SHP77 (cell line): ENCODE measurements at regions not wholly inside any gene's neighbourhood (a gene's known extent, or its start where the extent isn't known, plus 50 kb on each side); places are given as distances from the start of the nearest gene placed in this dataset.

Source experiments
- DNase-seq, 2 experiments: peaks; one replicate each; lab custom pipeline; 2025; lab: John Stamatoyannopoulos, UW

DNA sequence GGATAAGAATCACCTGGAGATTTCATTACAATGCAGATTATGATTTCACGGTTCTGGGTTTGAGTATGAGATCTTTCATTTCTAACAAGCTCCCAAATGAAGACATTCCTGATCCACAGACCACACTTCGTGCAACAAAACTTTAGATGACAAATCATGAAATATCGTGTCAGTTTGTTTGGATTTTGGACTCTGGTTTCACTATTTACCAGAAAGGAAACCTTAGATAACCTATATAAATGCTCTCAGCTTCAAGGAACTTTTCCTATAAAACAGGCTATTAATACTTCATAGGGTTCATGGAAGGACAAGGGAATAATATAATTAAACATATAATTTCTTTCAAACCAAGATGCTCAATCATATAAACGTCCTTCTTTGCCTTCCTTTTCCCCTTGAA, 930.5 kb upstream of the SLC10A2 start:
- no peak for DNase-seq

DNA sequence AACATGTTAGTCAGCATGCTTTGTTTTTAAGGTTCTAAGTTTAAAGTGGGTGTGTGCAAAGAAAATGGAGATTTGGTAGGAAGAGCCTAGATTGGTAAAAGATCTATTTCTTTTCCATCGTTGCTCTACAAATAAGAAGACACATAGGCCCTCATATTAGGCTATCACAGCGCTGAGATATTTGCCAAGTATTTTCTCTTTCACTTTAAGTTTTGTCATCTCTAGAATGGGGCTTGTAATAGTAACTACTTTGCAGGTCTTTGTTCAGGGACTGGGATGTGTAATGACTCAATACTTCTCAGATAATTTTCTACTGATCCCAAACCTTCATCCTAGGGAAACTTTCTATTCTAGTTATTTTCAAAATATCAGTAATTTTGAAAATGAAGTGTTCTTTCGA, 917.7 kb upstream of the SLC10A2 start:
- DNase-seq = no peak

DNA sequence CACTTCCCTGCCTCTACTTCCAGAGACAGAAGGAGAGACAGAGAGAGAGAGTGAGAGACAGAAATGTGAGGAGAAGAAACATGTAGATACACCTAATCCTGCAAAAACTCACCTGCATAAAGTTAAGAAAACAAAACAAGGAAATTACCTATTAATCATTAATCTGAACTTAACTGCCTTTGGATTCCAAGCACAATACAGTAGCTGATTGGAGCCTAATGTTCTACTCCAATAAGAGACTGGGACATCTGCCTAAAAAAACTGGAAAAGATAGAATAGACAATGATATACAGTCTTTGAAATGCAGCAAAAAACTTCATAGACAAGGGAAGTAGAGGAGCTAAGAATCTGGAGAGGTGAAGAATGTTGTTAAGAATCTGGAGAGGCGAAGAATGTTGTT, 910.2 kb upstream of the SLC10A2 start:
- DNase-seq = no peak

DNA sequence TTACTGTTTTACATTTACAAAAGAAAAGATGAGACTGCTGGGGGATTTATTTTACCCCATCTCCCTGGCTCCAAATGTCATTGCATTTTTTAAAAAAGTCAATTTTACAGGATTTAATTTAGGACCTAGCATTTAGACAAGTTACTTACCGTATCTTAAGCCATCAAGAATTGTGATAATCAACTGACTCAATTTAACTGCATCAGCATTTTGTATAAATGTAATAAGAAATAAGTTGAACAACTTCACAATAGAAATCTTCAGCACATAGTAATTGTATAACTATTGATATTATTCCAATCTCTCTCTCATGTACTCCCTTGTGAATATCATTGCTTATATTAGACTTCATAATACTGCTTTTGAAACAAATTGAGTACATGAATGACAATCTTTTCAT, 907.5 kb upstream of the SLC10A2 start:
- no peak for DNase-seq

DNA sequence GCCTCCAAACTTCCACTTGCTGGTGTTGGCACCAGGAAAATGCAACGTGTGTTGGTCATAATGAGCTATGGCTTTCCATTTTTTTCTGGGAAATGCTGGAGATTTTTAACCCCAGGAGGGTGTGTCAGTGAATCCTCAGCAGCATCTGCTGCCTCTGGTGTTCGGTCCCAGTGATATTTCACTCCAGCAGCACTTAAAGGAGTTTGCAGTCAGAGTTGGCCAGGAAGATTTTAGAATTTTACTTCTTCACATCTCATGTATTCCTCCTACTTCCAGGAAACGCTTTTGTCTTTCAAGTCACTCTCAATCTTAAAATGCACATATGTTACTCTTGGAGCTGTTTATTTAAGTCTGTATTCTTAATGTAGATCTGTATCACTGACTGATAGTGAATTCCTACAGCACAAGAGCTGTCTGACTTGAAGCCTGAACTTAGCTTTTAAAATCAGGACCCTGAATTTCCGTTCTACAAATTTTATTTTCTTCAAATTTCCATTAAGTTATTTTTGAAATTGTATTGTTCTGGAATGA, 903.4 kb upstream of the SLC10A2 start:
- DNase-seq = no peak

DNA sequence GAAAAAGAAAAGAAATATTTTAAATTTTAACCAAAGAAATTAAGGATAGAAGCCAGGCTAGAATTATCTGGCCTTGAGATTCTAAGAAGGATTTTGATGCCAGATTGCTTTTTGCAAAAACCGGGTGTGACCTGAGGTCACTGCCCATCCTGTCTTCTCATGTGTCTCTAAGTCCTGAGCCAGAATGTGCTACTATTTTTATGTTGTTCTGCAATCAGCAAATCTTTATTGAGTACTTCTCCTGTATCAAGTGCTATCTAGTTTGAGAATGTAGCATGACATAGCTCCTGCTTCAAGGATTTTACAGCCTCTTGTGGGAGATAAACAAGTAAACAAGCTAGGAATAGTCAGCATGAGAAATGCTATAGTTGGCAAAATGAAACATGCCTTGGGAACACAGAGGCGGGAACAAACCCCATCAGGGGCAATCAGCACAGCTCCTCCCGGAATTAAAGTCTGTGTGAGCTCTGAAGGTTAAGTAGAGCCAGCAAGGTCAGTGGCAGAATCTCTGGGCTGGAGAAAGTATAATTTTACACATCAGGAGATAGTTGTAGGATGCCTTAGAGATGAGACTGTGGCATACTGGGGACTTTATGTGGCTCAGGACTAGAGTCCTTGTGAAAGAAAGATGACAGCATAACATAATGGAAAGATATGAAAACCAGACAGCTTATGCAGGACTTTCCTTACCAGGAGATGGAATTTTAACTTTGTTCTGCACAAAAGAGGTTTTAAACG, 899.5 kb upstream of the SLC10A2 start:
- no peak for DNase-seq

DNA sequence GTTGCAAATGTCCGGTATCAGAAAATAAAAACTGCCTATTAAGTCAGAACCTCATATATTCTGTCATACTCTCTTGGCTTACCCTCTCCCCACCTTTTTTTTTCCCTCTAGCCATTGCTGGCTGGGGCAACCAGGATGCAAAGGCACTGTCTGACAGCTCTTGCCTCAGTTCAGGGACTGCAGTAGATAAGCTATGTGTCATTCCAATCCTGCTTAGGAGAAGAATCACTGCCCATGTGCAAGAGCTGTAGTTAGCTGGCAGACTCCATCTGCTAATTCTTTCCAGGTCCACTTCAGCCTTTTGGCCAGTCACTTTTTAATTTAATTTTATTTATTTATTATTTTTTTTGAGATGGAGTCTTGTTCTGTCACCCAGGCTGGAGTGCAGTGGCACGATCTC, 895.6 kb upstream of the SLC10A2 start:
- no peak for DNase-seq

DNA sequence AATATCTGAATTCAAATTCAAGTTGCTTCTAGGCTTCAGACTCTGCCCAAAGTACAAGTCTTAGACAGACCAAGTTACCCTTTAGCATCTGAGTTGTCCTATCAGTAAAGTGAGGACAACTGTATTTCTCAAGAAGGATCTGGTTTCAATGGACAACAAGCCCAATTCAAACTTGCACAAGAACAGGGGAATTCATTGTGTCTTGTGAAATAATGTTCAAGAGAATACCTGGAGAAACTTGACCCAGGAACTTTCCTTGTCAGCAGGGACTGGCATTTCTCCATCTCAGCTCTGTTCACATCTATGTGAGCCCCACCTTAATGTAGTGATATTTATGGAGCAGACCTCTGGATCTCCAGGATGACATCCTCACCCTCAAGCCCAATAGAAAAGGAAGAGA, 894.9 kb upstream of the SLC10A2 start:
- DNase-seq = no peak

DNA sequence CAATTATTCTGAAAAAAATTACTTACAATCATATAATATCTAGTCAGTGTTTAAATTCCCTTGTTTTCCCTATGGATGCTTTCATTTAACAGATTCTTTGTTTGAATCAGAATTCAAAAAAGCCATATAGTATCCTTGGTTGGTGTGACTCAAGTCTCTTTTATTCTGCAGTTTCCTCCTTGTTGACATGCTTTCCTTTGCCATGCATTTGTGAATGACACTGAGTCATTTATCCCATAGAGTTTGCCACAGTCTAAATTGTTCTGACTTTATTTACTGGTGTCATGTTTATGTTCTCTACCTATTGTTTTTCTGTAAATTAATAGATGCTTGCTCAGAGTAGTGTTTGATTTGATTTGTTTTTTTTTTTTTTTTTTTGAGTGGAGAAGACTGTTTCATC, 893.8 kb upstream of the SLC10A2 start:
- DNase-seq = no peak

DNA sequence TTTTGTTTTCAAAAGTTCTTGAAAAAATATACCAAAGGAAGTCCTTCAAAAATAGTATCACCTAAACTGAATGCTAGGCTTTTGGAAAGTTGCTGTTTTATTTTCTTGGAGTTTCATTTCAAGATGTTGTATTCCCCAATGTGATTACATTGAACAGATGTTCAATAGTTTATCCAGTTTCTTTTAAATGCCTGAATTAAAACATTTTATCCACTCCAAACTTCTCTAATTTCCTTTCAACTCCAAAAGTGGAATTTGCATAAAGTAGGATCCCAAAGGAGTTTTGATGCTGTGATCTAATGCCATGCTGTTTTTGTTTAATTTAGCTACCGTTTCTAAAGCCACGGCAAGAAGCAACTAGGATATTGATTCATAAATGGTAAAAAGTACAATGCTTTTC, 892.5 kb upstream of the SLC10A2 start:
- DNase-seq = no peak

DNA sequence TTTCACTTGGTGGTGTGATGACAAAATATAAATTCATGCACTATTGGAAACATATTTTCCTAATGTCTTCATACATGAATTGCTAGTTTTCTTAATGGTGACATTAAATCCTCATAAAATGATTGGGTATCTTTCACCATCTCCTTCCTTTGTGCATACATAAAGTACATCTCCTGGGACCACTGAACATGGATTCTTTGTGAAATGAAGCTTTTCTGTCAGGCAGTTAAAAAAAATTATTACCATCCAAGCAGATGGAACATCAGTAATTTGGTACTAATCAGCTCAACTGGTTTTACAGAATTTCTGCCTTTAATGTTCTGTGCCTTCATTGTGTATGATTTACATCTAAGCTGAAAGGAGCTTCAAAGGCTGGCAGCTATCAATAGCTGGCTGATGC, 891.7 kb upstream of the SLC10A2 start:
- no peak for DNase-seq

DNA sequence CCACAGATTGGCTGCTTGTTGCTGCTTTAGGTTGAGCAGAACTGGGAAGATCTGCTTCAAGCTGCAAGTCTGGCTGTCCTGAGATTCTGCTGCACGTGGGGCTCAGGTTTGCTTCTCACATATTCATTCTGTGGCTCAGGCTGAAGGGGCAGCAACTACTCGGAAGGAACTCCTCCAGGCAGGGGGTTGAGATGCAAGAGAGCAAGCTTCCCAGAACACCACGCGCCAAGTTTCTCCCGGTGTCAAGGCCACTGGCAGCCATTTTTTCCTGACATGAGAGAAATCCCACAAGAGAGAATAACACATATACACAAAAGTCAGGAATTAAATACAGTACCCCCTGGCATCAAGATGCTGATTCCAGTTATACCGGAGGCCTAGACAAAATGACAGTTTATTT, 887.6 kb upstream of the SLC10A2 start:
- DNase-seq = no peak

DNA sequence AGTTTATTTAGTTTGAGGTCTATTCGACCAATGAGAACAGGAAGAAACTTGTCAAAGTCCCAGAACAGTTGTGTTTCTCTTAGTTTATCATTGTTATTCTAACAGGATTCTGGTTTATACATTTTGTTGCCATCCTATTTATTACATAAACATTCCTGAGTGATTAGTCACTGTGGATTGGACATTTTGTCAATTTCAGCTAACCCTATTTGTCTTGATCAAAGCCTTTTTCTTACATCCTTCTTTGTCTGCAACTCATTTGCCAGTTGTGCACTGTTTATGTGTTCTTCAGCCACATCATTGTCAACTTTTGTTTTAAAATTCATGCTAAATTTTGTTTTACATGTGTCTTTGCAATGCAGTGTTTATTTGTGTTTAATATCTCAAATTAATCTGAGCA, 886.0 kb upstream of the SLC10A2 start:
- no peak for DNase-seq

DNA sequence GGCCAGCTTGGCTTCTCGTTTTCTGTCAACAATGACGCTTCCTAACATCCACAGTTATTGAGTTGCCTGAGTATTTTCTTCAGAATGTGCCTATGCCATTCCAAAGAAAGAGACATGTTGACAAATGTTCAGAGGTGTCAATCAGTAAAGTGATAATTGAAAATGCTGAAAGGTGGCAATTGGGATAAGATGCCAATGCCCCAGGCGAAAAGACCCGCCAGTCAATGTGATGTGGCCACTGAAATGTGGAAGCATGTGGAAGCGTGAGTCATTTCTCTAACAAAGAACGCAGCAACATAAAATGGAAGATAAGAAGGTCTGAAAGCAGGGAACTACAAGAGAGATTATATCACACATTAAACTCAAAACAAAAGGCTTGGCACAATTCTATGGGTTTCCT, 882.2 kb upstream of the SLC10A2 start:
- DNase-seq = no peak

DNA sequence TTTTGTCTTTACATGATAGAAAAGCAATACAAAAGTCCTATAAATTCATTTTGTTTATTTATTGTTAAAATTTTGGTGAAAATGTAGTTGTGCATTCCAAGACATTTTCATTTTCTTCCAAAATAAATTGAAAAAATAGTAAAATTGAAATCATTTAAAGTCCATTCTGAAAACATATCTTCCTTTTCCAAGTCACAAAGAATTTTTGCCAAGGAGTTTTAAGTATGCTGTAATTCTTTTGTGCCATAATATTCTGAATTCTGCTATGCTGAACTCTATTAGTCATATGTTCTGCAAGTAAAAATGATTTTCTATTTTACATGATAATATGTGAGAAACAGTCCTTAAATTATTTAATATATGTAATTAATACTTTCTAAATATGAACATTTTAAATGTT, 879.6 kb upstream of the SLC10A2 start:
- DNase-seq = no peak

DNA sequence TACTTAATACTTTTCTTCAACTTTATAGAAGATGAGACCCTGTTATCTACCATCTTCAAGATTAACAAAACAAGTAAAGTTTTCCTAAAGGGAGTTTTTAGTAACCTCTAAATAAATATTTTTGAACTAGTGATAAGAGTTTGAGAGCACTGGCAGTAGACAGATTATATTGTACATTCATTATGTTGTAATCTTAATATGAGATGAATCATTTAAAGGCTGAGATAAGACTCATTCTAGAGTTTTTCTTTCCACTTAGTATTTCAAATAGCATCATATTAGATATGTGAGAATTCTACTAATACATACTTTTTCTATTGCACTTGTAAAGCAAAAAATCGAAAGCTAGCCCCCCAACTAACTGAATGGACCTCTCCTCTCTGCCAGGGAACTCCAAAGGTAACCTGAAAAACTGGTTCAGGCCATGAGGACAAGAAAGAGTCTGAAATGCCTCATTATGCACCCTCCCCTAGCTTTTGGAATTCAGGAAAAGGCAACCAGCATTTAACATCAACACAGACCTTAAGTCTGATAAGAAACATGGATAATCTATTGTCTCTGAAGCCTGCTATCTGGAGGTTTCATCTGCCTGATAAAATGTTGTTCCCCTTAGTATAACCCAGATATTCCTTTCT, 875.4 kb upstream of the SLC10A2 start:
- no peak for DNase-seq

DNA sequence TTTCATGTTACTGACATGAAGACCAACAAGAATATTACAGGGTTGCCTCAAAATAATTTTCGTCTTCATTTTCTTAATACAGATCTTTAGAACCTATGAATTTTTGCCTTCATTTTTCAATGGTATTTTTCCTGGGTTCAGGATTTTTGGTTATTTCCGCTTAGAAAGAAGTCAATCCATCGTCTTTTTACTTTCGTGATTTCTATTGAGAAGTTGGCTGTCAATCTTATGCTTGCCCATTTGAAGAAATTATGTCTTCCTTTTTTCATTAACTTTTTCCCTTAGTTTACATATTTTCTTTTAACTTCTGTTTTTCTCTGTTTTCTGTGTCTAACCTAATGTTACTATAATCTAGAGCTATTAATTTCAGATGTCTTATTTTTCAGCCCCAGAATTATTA, 868.9 kb upstream of the SLC10A2 start:
- no peak for DNase-seq

DNA sequence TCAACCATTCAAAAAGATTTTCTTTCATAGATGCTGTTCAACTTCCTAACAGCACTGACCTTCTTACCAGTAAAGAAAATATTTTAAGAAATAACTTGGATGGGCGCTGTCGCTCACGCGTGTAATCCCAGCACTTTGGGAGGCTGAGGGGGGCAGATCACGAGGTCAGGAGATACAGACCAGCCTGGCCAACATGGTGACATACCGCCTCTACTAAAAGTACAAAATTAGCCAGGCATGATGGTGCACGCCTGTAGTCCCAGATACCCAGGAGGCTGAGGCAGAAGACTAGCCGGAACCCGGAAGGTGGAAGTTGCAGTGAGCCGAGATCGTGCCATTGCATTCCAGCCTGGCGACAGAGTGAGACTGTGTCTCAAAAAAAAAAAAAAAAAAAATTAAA, 865.7 kb upstream of the SLC10A2 start:
- DNase-seq = no peak

DNA sequence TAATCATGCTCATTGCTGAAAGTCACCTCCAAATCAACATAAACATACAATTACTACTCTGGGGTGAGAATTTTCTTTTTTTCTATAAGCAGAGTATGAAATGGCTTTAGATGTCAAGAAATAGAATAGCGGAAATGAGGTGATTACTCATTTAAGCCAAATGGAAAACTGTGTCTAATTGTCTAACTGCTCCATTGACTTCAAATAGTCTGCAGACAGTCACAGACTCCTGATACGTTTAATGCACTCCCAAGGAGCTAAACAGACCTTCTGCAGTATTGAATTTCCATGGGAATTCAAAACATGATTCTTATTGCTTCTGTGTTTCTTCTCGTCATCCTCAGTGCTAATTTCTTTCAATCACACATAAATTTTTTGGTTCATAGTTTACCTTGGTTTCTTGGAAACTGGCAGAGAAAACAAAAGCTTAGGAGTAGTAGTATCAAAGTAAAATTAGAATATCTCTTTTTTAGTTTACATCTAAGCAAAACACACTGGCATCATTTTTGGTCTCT, 865.2 kb upstream of the SLC10A2 start:
- DNase-seq = no peak

DNA sequence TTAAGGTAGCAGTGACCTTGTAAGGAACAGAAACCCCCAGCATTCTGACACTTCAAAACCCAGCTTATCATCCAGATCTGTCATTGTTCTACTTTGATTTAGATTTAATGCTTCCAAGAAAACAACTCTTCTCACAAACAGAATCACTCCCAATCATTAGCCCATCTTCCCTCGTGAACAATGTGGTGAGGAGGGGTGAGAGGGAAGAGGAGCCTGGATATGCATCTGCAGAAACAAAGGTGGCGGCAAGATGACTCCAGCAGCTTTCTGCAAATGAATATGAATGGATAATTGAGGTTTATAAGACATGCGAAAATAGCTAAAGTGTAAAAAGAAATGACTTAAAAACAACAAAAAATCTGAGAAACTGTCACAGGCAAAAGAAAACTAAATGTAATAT, 859.9 kb upstream of the SLC10A2 start:
- DNase-seq = no peak

DNA sequence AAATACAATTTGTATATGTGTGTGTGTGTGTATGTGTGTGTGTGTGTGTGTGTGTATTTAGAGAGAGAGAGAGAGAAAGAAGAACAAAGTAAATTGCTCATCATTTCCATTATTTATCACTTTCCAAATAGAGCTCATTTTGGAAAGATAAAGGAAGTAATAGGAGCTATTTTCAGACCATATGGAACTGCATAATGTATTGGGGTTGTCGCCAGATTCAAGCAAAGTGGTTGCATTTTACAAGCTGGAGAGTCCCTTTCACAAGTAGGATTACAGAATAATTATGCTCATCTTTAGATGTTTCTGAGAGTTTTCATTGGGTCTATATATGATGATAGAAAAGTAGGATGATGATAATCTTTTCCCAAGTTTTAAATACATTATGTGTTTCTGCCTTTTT, 842.7 kb upstream of the SLC10A2 start:
- no peak for DNase-seq

DNA sequence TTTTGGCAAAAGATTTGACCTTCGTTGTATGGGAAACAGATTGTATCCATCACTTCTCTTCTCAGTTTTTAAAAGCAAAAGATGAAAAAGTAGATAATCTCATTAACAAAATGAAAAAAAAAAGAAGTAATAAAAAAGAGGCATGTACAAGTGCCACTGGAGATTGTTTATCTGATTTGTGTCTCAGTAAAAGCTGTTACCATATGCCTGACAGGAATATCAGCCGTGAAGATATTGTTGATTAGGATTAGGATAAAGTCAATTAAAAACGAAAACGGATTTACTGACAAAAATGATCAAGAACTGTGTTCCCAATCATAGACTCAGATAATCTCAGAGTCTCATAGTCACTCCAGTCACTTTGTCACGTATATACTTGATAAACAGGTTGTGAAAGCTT, 842.1 kb upstream of the SLC10A2 start:
- no peak for DNase-seq

DNA sequence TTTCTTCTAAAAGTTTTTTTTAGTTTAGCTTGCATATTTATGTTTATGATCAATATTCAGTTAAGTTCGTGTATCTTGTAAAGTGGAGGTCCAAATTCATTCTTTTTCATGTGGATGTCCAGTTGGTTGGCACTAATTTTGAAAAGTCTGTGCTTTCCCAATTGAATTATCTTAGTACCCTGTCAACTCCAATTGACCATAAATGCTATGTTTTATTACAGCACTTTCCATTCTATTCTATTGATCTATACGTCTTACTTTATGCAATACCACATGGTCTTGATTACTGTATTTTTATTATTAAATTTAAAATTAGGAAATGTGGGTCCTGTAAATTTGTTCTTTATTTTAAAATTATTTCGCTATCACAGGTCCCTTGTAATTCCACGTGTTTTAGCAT, 837.6 kb upstream of the SLC10A2 start:
- no peak for DNase-seq

DNA sequence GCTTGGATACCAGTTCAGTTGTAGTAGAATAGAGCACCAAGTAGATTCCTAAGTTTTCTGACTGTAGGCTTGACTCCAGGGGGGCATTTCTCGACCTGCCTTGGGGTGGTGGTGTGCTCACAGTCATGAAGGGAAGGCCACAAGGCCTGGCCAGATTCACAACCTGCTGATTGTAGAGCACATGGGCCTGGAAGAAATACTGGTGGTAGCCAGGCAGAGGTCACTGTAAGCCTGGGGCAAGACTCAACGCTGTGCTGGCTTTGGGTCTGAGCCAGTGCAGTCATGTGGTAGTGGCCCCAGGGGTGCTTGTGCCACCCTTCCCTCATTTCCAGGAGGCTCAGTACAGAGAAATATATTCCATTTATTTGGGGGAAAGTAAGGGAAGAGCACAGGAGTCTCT, 832.3 kb upstream of the SLC10A2 start:
- DNase-seq = no peak
